Endothelial cell of umbilical vein (primary cell): ENCODE measurements at regions not wholly inside any gene's neighbourhood (a gene's known extent, or its start where the extent isn't known, plus 50 kb on each side); places are given as distances from the start of the nearest gene placed in this dataset.

Experiments
- BruUV-seq: library from RNA; stranded (reverse); fragments of 400-500 nt; replicated peaks from 2 replicates; lab custom pipeline; 2021; lab: Mats Ljungman, UMichigan
- CTCF ChIA-PET: fragments of 300-600, 350-600 bp; sonication (Branson Sonifier 250); formaldehyde crosslinking; loops from one replicate; lab custom pipeline; 2021; ENCODE audit warnings: antibody characterized with exemption, inconsistent platforms; lab: Charles Lee
- POLR2A ChIA-PET: fragments of 300-600, 350-600 bp; sonication (Branson Sonifier 250); formaldehyde crosslinking; loops from one replicate; lab custom pipeline; 2021; ENCODE audit warnings: antibody characterized with exemption, inconsistent platforms; lab: Charles Lee
- DNase-seq: peaks from one replicate; pipeline ENCODE4 v3.0.0-alpha.2; 2011; ENCODE audit warnings: low read depth, low spot score
- FAIRE-seq: peaks from 2 replicates; lab custom pipeline; 2011; peaks lifted over from hg19 to GRCh38; lab: Jason Lieb, UNC
- H2AFZ ChIP-seq: 2 replicates; pipeline ENCODE4 v1.6.0; 2012; ENCODE audit warnings: low read depth, low read length, control low read depth, inconsistent platforms
- H3K27ac ChIP-seq: 2 replicates; pipeline ENCODE4 v1.5.1; 2011; ENCODE audit warnings: low read depth, mild to moderate bottlenecking, control low read depth, low read length, moderate library complexity; ENCODE audit not compliant: insufficient read depth
- H3K27me3 ChIP-seq, 2 experiments: 2 replicates each; pipeline versions ENCODE4 v1.6.0 to v1.6.1; 2011; ENCODE audit warnings: low read length in 2 of 2, mixed read lengths in 1 of 2; ENCODE audit not compliant: control insufficient read depth in 2 of 2, insufficient read depth in 2 of 2
- H3K36me3 ChIP-seq, 2 experiments: 2 replicates in 1 of 2; 3 replicates in 1 of 2; pipeline ENCODE4 v1.5.1; 2011; ENCODE audit warnings: low read length in 2 of 2, mild to moderate bottlenecking in 1 of 2, moderate library complexity in 1 of 2; ENCODE audit not compliant: control insufficient read depth in 2 of 2, insufficient read depth in 2 of 2; ENCODE audit errors: extremely low read depth in 1 of 2
- H3K4me1 ChIP-seq: 3 replicates; pipeline ENCODE4 v1.5.1; 2011; ENCODE audit warnings: mild to moderate bottlenecking, low read length; ENCODE audit not compliant: control insufficient read depth, insufficient read depth; ENCODE audit errors: extremely low read depth
- H3K4me2 ChIP-seq: 2 replicates; pipeline ENCODE4 v1.6.1; 2011; ENCODE audit warnings: low read length, control low read depth, mixed read lengths; ENCODE audit not compliant: insufficient read depth
- H3K4me3 ChIP-seq, 3 experiments: fragments of 200-600 bp in 1 of 3; sonication (generic), shearing (Covaris generic) in 1 of 3; replicated peaks in 1 of 3; 2 replicates each; pipeline ENCODE4 v1.5.1; 2011 to 2016; ENCODE audit warnings: control low read depth in 3 of 3, low read length in 3 of 3, mild to moderate bottlenecking in 2 of 3, inconsistent platforms in 1 of 3, low read depth in 1 of 3, moderate library complexity in 1 of 3; ENCODE audit not compliant: insufficient read depth in 1 of 3
- H3K79me2 ChIP-seq: 2 replicates; pipeline ENCODE4 v1.6.0; 2012; ENCODE audit warnings: low read length, inconsistent platforms; ENCODE audit not compliant: control insufficient read depth, insufficient read depth
- H3K9ac ChIP-seq: replicated peaks from 2 replicates; pipeline ENCODE3; 2011; ENCODE audit warnings: low read length, control low read depth; ENCODE audit not compliant: insufficient read depth; ENCODE audit errors: extremely low read depth
- H3K9me1 ChIP-seq: replicated peaks from 3 replicates; pipeline ENCODE4 v1.6.0; 2011; ENCODE audit warnings: mild to moderate bottlenecking, low read length; ENCODE audit not compliant: control insufficient read depth, insufficient read depth; ENCODE audit errors: extremely low read depth
- H3K9me3 ChIP-seq: replicated peaks from 2 replicates; pipeline ENCODE4 v1.5.1; 2012; ENCODE audit warnings: low read length, inconsistent platforms; ENCODE audit not compliant: control insufficient read depth, insufficient read depth
- H4K20me1 ChIP-seq: replicated peaks from 2 replicates; pipeline ENCODE3; 2011; ENCODE audit warnings: mild to moderate bottlenecking, low read length; ENCODE audit not compliant: control insufficient read depth, insufficient read depth; ENCODE audit errors: extremely low read depth
- CTCF ChIP-seq, 2 donors: IDR thresholded peaks; 1 replicate in 1 of 2; 2 replicates in 1 of 2; pipeline ENCODE4 v1.5.1; 2011; ENCODE audit warnings: low read length in 2 of 2, mild to moderate bottlenecking in 2 of 2, moderate library complexity in 2 of 2, control low read depth in 1 of 2, inconsistent platforms in 1 of 2, low read depth in 1 of 2; ENCODE audit not compliant: insufficient read depth in 1 of 2; ENCODE audit errors: extremely low read depth in 1 of 2
- EZH2 ChIP-seq: IDR thresholded peaks from 2 replicates; pipeline ENCODE4 v1.6.1; 2012; ENCODE audit warnings: borderline replicate concordance, low read depth, mild to moderate bottlenecking, moderate library complexity, low read length, inconsistent platforms; ENCODE audit not compliant: severe bottlenecking
- FOS ChIP-seq: IDR thresholded peaks from 2 replicates; pipeline ENCODE4 v1.6.1; 2011; ENCODE audit warnings: mild to moderate bottlenecking, low read length, moderate library complexity, borderline replicate concordance; ENCODE audit not compliant: insufficient read depth
- GATA2 ChIP-seq: IDR thresholded peaks from 2 replicates; pipeline ENCODE4 v1.7.0; 2011; ENCODE audit warnings: low read depth, mild to moderate bottlenecking, moderate library complexity, mixed read lengths, low read length; ENCODE audit not compliant: insufficient read length, insufficient read depth
- JUN ChIP-seq: IDR thresholded peaks from 2 replicates; pipeline ENCODE4 v1.6.1; 2011; ENCODE audit warnings: borderline replicate concordance, low read depth; ENCODE audit not compliant: insufficient read length, insufficient read depth
- MAX ChIP-seq: IDR thresholded peaks from 2 replicates; pipeline ENCODE4 v1.6.1; 2011; ENCODE audit not compliant: insufficient read depth, insufficient read length
- MYC ChIP-seq: IDR thresholded peaks from one replicate; pipeline ENCODE4 v1.6.1; 2011; ENCODE audit warnings: mild to moderate bottlenecking, low read depth, low read length
- POLR2A ChIP-seq: IDR thresholded peaks from 2 replicates; pipeline ENCODE4 v1.6.1; 2012; ENCODE audit warnings: low read depth, mild to moderate bottlenecking, control low read depth, low read length
- POLR2AphosphoS5 ChIP-seq: IDR thresholded peaks from 2 replicates; pipeline ENCODE4 v1.6.1; 2012; ENCODE audit warnings: low read depth, mild to moderate bottlenecking, control low read depth, low read length, moderate library complexity; ENCODE audit not compliant: insufficient read depth
- dilution Hi-C: fragments of 300-500 bp; cut with MboI; formaldehyde crosslinking; loops from one replicate; pipeline ENCODE4 v1.15.0; 2019; ENCODE audit warnings: low sequenced_read_pairs; ENCODE audit not compliant: extremely low pct_ligation_motif_present
- intact Hi-C: fragments of 100-400 bp; cut with micrococcal nuclease; formaldehyde crosslinking; loops from one replicate; pipeline ENCODE4 v1.10.0; 2022

- FAIRE-seq (no peak), DNase-seq (no peak)
- POLR2A ChIA-PET: no interaction called here
- intact Hi-C loops: no loop called here
- Histone ChIP-seq H3K4me1 (peaks cover 7% of the 10 kb centered on the region), H3K4me3 (no peak overlapping the region), H3K27ac (no peak overlapping the region), H3K9ac (no peak overlapping the region), H3K79me2 (no peaks in the 10 kb centered on the region), H3K9me3 (no peaks in the 10 kb centered on the region), H3K9me1 (no peaks in the 10 kb centered on the region), H3K4me2 (no peak overlapping the region), H2AFZ (no peak overlapping the region), H4K20me1 (no peaks in the 10 kb centered on the region), H3K36me3 (no peaks in the 10 kb centered on the region), H3K27me3 (no peaks in the 10 kb centered on the region)
- CTCF ChIA-PET: no interaction called here
- no TSS peak for BruUV-seq
- TF ChIP-seq POLR2AphosphoS5 (no peak), EZH2 (no peak), GATA2 (no peak), JUN (no peak), POLR2A (no peak), FOS (no peak), MYC (no peak), MAX (no peak), CTCF (IDR thresholded peaks at IDR 0.05; ENCODE audit: extremely low read depth in 1 of 2, insufficient read depth in 1 of 2, low read depth in 1 of 2, low read length in 2 of 2) (no peak)
- dilution Hi-C loops: no loop called here
Measured at GRCh38 chr15:96153929-96154328, 176.6 kb upstream of the NR2F2 start.
